ENCODE measurements at regions not wholly inside any gene's neighbourhood (a gene's known extent, or its start where the extent isn't known, plus 50 kb on each side); places are given as distances from the start of the nearest gene placed in this dataset.

DNA sequence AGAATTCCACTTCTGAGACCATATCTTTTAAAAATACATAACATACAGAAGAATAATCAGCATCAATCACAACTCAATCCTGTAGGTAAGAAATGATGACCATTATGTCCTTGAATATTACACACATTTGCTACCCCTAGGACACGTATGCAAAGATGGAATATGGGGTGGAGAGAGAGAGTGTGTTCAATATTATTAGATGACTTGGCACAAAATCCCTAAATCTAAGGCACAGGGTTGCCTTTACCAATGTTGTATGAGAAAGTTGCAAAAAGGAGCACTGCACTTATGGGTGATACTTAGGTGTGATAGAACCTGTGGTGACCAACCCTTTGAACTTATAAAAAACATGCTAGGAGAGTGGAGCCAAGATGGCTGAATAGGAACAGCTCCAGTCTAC is 326.2 kb upstream of the FSHR start:
- no peak for TF ChIP-seq SP1 (IDR thresholded peaks at IDR 0.05; ENCODE audit: low read depth)
- TF ChIP-seq, protein P1, sequence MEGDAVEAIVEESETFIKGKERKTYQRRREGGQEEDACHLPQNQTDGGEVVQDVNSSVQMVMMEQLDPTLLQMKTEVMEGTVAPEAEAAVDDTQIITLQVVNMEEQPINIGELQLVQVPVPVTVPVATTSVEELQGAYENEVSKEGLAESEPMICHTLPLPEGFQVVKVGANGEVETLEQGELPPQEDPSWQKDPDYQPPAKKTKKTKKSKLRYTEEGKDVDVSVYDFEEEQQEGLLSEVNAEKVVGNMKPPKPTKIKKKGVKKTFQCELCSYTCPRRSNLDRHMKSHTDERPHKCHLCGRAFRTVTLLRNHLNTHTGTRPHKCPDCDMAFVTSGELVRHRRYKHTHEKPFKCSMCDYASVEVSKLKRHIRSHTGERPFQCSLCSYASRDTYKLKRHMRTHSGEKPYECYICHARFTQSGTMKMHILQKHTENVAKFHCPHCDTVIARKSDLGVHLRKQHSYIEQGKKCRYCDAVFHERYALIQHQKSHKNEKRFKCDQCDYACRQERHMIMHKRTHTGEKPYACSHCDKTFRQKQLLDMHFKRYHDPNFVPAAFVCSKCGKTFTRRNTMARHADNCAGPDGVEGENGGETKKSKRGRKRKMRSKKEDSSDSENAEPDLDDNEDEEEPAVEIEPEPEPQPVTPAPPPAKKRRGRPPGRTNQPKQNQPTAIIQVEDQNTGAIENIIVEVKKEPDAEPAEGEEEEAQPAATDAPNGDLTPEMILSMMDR (IDR thresholded peaks at IDR 0.05 in 2 of 3, conservative IDR thresholded peaks at IDR 0.05 in 1 of 3; ENCODE audit: borderline replicate concordance in 1 of 3, insufficient read depth in 1 of 3, low read depth in 2 of 3, low read length in 2 of 3): no peak
- no peak for TF ChIP-seq ZNF274 (IDR thresholded peaks at IDR 0.05; ENCODE audit: low read depth, low read length)
- TF ChIP-seq, protein P2, sequence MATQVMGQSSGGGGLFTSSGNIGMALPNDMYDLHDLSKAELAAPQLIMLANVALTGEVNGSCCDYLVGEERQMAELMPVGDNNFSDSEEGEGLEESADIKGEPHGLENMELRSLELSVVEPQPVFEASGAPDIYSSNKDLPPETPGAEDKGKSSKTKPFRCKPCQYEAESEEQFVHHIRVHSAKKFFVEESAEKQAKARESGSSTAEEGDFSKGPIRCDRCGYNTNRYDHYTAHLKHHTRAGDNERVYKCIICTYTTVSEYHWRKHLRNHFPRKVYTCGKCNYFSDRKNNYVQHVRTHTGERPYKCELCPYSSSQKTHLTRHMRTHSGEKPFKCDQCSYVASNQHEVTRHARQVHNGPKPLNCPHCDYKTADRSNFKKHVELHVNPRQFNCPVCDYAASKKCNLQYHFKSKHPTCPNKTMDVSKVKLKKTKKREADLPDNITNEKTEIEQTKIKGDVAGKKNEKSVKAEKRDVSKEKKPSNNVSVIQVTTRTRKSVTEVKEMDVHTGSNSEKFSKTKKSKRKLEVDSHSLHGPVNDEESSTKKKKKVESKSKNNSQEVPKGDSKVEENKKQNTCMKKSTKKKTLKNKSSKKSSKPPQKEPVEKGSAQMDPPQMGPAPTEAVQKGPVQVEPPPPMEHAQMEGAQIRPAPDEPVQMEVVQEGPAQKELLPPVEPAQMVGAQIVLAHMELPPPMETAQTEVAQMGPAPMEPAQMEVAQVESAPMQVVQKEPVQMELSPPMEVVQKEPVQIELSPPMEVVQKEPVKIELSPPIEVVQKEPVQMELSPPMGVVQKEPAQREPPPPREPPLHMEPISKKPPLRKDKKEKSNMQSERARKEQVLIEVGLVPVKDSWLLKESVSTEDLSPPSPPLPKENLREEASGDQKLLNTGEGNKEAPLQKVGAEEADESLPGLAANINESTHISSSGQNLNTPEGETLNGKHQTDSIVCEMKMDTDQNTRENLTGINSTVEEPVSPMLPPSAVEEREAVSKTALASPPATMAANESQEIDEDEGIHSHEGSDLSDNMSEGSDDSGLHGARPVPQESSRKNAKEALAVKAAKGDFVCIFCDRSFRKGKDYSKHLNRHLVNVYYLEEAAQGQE (IDR thresholded peaks at IDR 0.05; ENCODE audit: low read depth): no peak
- no peak for TF ChIP-seq EZH2 (IDR thresholded peaks at IDR 0.05)
- TF ChIP-seq, protein P3, sequence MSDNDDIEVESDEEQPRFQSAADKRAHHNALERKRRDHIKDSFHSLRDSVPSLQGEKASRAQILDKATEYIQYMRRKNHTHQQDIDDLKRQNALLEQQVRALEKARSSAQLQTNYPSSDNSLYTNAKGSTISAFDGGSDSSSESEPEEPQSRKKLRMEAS (IDR thresholded peaks at IDR 0.05): no peak
- TF ChIP-seq RAD21 (IDR thresholded peaks at IDR 0.05; ENCODE audit: low read depth): no peak
- TF ChIP-seq, protein P4, sequence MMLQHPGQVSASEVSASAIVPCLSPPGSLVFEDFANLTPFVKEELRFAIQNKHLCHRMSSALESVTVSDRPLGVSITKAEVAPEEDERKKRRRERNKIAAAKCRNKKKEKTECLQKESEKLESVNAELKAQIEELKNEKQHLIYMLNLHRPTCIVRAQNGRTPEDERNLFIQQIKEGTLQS (IDR thresholded peaks at IDR 0.05): no peak
- no peak for TF ChIP-seq CEBPB (IDR thresholded peaks at IDR 0.05; ENCODE audit: low read depth)
- TF ChIP-seq EZH2phosphoT487 (IDR thresholded peaks at IDR 0.05; ENCODE audit: borderline replicate concordance): no peak
- no peak for TF ChIP-seq POLR2A (IDR thresholded peaks at IDR 0.05; ENCODE audit: borderline replicate concordance, extremely low read depth, insufficient read depth, insufficient read length)
- no peak for TF ChIP-seq POLR2AphosphoS5 (IDR thresholded peaks at IDR 0.05; ENCODE audit: low read depth, low read length)
